CD4-positive, alpha-beta T cell treated with Interleukin-1 beta for 1 hour (primary cell): ENCODE measurements at regions not wholly inside any gene's neighbourhood (a gene's known extent, or its start where the extent isn't known, plus 50 kb on each side); places are given as distances from the start of the nearest gene placed in this dataset.
"Not testable (repeated sequence)": the region's sequence is repeated elsewhere in the genome, so short reads cannot be mapped to it uniquely, and the experiment has no call there.

ENCODE experiments used
- DNase-seq, 2 donors: peaks; one replicate each; pipeline ENCODE4 v3.0.0-alpha.2; 2020 to 2022

GRCh38 chr4:60724623-60725022 is 475.5 kb upstream of the ADGRL3 start:
- no peak for DNase-seq

- DNase-seq, result no peak
These were observed 473.3 kb upstream of the ADGRL3 start for GRCh38 chr4:60726779-60727178.

- DNase-seq, result no peak
These were observed 470.9 kb upstream of the ADGRL3 start for GRCh38 chr4:60729194-60729593.

- DNase-seq, result not testable (repeated sequence)
These were observed 470.4 kb upstream of the ADGRL3 start for GRCh38 chr4:60729764-60730163.

- DNase-seq, result no peak
These were observed 462.3 kb upstream of the ADGRL3 start for GRCh38 chr4:60737858-60738257.

GRCh38 chr4:60743654-60744053 is 456.5 kb upstream of the ADGRL3 start:
- DNase-seq, result no peak

GRCh38 chr4:60744767-60745166 is 455.4 kb upstream of the ADGRL3 start:
- DNase-seq, result no peak

- no peak for DNase-seq
These were observed 454.1 kb upstream of the ADGRL3 start for GRCh38 chr4:60745800-60746571.

GRCh38 chr4:60750962-60751361 is 449.2 kb upstream of the ADGRL3 start:
- DNase-seq, result no peak

GRCh38 chr4:60757986-60758680 is 442.0 kb upstream of the ADGRL3 start:
- no peak for DNase-seq

GRCh38 chr4:60759518-60760245 is 440.4 kb upstream of the ADGRL3 start:
- DNase-seq, result no peak

GRCh38 chr4:60780874-60781273 is 419.3 kb upstream of the ADGRL3 start:
- no peak for DNase-seq

- no peak for DNase-seq
These were observed 409.5 kb upstream of the ADGRL3 start for GRCh38 chr4:60790608-60791007.

- DNase-seq, result no peak
These were observed 405.8 kb upstream of the ADGRL3 start for GRCh38 chr4:60794372-60794771.

- DNase-seq, result no peak
These were observed 400.9 kb upstream of the ADGRL3 start for GRCh38 chr4:60799214-60799613.

- DNase-seq, result no peak
These were observed 399.4 kb upstream of the ADGRL3 start for GRCh38 chr4:60800701-60801100.

GRCh38 chr4:60805500-60806313 is 394.4 kb upstream of the ADGRL3 start:
- DNase-seq, result no peak

- DNase-seq, result no peak
These were observed 391.2 kb upstream of the ADGRL3 start for GRCh38 chr4:60808726-60809485.

- DNase-seq, result no peak
These were observed 390.7 kb upstream of the ADGRL3 start for GRCh38 chr4:60809486-60809800.

- no peak for DNase-seq
These were observed 387.3 kb upstream of the ADGRL3 start for GRCh38 chr4:60812811-60813210.

GRCh38 chr4:60814549-60814948 is 385.6 kb upstream of the ADGRL3 start:
- DNase-seq, result no peak

GRCh38 chr4:60817609-60818008 is 382.5 kb upstream of the ADGRL3 start:
- DNase-seq, result no peak
